ENCODE measurements at regions not wholly inside any gene's neighbourhood (a gene's known extent, or its start where the extent isn't known, plus 50 kb on each side); places are given as distances from the start of the nearest gene placed in this dataset.
"Not testable (repeated sequence)": the region's sequence is repeated elsewhere in the genome, so short reads cannot be mapped to it uniquely, and the experiment has no call there.

- DNase-seq = no peak
These were observed 205.9 kb upstream of the VCX start for GRCh38 chrX:7637066-7637465.

DNA sequence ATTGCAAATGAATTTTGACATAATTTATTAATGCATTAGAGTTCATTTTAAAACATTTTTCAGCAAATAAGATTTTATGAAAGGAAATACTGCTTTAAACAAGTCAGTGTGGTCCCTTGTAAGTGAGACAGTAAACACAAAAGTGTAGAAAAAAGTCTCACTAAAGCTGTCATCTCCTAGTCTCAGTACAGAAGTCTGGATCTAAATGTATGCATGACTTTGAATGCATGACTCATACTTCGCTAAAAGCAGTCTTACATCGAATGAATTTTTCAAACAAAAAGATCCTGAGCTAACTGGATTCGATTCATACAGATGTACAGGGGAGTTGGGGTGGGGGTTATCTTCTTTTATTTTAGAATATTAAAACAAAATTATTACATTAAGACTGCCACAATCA is 207.4 kb upstream of the VCX start:
- no peak for DNase-seq

DNA sequence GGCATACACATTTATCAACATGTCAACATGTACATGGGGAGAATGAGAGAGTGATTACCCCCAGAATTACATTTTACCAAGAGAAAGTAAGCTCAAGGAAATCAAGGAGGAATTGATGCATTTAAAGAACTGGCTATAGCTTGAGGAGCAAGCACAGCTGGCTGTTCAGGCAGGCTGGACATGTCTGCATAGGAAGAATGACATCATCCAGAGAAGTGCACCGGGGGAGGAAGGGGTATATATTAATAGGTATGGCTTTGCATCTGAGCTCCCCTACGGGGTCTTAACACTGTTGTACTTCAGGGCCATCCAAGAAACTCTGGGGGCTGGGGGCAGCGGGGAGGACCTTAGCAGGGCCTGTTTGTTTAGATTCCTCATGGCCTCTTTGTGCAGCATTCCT is 222.4 kb upstream of the VCX start:
- DNase-seq = no peak

GRCh38 chrX:7617994-7618393 is 225.0 kb upstream of the VCX start:
- no peak for DNase-seq

DNA sequence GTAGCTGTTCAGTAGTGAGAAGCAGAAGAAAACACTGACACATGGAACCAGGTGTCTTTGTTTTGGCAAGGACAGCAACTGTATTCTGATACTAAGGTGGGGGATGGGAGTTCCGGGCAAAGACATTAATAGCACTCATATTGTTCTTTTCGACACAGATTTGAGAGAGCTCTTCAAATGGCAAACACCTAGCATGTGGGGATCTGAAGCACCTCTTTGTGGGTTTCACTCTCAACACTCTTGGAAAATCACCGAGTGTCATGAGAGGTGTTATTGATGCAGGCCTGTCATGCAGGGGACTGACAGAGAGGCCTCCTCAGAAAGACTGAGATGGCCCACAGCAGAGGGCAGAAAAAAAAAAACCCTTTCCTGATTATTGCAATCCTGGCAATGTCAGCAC is 228.4 kb upstream of the VCX start:
- DNase-seq = no peak

DNA sequence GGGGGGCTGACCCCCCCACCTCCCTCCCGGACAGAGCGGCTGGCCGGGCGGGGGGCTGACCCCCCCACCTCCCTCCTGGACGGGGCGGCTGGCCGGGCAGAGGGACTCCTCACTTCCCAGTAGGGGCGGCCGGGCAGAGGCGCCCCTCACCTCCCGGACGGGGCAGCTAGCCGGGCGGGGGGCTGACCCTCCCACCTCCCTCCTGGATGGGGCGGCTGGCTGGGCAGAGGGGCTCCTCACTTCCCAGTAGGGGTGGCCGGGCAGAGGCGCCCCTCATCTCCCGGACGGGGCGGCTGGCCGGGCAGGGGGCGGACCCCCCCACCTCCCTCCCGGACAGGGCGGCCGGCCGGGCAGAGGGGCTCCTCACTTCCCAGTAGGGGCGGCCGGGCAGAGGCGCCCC is 234.3 kb upstream of the VCX start:
- not testable (repeated sequence) for DNase-seq

DNA sequence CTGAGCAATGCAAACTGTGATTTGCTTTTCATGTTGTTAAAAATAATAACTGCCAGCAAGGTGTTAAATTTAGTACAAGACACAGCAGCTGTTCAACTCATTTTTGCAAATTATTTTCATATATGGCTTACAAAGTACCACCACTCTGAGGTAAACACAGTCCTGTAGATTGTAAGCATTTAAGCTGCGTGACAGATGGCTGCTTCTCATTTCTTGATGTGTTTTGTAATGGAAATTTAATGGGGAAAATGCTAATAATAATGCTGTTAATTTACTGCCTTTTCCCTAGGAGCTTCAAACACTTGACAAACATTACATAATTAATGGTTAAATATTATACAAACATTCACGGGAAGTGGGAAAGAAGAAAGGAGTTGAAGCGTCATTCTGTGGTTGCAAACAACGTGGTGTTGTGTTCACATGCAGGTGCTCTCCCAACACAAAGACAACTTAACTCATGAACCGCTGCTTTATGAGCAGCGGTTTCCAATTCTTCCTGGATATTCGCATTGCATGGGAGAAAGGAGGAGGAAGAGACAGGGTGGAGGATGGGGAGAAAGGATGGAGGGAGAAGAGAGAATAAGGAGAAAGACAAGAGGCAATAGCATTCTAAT is 236.8 kb upstream of the VCX start:
- no peak for DNase-seq

DNA sequence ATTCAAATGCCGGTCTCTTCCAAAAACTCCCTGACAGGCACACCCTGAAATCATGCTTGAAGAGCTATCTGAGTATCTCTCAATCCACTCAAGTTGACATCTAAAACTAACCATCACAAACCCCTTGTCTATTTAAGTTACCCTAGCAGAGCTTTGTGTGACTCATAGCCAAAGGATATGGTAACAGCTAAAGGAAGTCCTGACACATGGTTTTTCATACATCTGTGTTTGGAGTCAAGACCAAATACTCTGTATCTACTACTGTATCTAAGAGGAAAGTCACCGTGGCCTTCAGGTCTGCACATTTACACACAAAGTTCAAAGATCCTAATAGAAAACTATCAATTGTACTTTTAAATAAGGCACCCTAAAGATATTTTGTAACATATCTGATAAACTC is 239.6 kb upstream of the VCX start:
- no peak for DNase-seq

DNA sequence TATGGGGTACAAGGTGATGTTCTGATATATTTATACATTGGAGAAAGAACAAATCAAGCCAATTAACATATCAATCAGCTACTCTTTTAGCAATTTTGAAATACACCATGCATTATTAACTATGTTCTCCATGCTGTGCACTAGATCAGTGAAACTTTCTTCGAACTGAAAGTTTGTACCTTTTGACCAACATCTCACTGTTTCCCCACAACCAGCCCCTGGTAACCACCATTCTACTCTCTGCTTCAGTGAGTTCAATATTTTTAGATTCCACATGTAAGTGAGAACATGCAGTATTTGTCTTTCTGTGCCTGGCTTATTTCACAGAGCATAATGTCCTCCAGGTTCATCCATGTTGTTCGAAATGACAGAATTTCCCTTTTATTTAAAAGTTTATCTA is 246.1 kb upstream of the VCX start:
- no peak for DNase-seq

- not testable (repeated sequence) for DNase-seq
These were observed 249.6 kb upstream of the VCX start for GRCh38 chrX:7593370-7593769.

DNA sequence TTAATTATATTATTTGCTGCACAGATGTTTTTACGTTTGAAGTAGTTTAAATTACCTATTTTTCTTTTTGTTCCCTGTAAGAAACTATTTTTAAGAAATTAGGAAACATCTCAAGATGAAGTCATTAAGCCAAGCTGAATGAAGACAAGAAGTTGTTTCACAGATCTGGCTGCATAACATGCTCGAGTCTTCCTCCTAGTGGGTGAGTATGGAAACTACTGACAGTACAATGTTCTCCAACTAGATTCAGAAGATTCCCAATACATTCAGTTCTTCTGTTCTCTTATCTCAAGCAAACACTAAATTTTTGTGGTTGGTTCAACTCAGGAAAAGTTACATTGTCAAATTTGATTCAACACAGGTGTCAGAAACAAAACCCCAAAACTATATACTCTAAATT is 256.8 kb upstream of the VCX start:
- DNase-seq = peak in 1 of 2 donors; percentile 3

GRCh38 chrX:7582191-7582590 is 260.8 kb upstream of the VCX start:
- DNase-seq = no peak

GRCh38 chrX:7580127-7580526 is 262.8 kb upstream of the VCX start:
- no peak for DNase-seq

DNA sequence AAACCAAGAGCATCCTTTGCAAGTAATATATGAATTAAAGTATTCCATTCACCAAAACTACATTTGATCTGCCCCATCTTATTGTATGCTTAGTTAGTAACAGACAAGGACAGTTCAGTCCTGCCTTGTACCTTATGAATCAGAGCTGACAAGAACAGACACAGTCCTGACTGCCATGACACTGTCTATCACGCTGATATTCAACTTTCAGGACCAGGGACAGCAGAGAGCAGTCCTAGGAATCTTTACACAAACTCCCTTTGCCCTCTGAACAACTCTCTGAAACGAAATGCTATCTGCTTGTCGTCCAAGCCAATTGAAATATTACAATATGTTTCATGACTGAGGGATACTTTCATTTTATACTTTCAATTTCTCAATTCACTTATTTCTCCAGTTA is 268.6 kb upstream of the VCX start:
- no peak for DNase-seq

GRCh38 chrX:7570432-7571029 is 272.4 kb upstream of the VCX start:
- DNase-seq = no peak

DNA sequence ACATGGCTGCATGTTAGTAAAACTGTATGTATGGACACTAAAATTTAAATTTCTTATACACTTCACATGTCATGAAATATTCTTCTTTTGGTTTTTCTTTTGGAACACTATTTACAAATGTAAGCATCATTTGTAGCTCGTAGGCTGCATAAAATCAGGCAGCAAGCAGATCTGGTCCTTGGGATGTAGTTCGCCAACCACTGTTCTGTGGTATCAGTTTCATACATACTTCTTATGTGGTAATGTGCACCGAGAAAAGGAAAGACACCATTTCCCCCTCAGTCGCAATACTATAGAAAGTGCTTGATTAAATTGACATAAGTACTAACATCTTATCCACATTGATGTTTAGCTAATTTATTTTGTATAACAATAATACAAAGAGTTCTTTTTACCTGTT is 274.4 kb upstream of the VCX start:
- no peak for DNase-seq

DNA sequence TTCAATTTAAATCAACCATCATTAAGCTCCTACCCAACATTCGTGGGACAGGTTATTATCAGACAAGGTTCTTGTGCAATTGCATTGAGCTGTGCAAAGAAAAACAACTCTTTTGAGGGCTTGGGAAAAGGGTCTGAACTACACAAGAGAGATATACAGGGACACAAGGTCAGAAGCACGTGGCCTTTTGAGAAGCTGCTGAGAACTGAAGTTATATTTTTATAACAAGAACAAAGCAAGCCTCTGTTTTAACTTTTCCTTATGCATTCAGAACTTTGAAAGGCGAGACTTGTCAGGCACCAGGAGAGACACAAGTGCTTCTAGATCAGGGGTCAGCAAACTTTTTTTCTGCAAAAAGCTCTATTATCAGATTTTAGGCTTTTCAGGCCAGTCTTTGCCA is 274.8 kb upstream of the VCX start:
- DNase-seq = no peak

GRCh38 chrX:7552760-7553159 is 290.2 kb upstream of the VCX start:
- no peak for DNase-seq

GRCh38 chrX:7546551-7547080 is 296.4 kb upstream of the VCX start:
- no peak for DNase-seq

- no peak for DNase-seq
These were observed 297.4 kb upstream of the VCX start for GRCh38 chrX:7545564-7545963.

DNA sequence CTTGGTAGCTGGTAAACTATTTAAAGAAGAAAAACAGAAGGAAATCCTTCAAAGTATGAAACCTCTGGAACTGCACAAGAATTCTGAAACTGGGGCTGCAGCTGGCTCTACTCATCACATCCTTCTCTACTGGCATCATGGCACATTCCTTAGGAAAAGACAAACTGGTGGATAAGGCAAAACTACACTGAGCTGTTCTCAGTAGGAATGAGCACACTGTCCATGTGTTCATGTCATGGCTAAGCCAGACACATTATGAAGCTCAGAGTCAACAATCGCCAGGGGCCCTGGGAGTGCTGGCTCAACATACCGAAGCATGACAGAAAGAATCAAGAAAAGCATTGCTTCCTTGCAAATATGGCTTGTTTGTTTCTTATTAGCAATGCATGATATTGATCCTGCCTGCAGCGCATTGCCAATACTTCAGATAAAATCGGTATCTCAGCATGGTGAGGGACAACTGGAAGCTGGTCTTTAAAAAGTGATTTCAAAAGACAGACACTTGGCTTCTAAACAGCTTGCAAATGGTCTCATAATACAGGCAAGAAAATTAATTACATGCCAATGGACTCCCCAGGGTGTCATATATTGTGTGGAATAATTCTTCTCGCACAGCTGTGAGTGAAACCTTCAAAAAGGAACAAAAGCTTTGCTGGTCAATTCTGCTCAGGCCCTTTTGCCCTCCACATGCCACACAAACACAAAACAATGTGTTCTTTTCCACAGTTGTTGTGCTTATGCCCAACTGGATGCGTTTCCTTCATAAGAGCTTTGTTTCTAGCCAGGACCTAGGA is 300.2 kb upstream of the VCX start:
- no peak for DNase-seq

- no peak for DNase-seq
These were observed 320.1 kb upstream of the VCX start for GRCh38 chrX:7522860-7523259.

DNA sequence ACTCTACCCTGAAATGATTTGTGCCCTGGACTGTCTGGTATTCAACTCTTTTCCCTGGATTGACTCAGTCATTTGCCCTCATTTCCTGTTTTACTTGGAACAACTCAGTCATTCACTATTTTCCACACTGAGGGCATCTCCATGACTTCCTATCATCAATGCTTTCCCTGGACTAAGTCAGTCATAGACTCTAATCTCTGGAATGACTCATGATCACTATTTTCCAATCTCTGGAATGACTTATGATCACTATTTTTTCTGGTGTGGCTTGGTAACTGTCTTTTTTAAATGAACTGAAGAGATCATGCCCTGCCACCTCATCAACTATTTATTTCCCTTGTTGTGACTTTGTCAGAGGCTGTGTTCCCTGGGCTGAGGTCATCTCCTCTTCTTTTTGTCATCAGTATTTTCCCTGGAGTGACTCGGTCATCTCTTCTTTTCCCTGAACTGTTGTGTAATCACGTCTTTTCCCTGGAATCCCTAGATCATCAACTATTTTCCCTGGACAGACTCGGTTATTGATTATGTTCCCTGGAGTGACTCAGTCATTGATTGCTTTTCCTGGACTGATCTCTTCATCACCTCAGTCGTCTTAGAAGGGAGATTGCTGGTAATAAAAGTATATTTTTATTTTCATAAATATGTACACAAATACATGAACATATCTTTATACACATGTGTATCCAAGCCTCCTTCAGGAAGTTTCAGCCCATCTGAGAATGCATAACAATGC is 327.1 kb upstream of the VCX start:
- no peak for DNase-seq
